Endothelial cell of umbilical vein (primary cell): ENCODE measurements at regions not wholly inside any gene's neighbourhood (a gene's known extent, or its start where the extent isn't known, plus 50 kb on each side); places are given as distances from the start of the nearest gene placed in this dataset.

Experiments
- BruUV-seq: library from RNA; stranded (reverse); fragments of 400-500 nt; replicated peaks from 2 replicates; lab custom pipeline; 2021; lab: Mats Ljungman, UMichigan
- CTCF ChIA-PET: fragments of 300-600, 350-600 bp; sonication (Branson Sonifier 250); formaldehyde crosslinking; loops from one replicate; lab custom pipeline; 2021; ENCODE audit warnings: antibody characterized with exemption, inconsistent platforms; lab: Charles Lee
- POLR2A ChIA-PET: fragments of 300-600, 350-600 bp; sonication (Branson Sonifier 250); formaldehyde crosslinking; loops from one replicate; lab custom pipeline; 2021; ENCODE audit warnings: antibody characterized with exemption, inconsistent platforms; lab: Charles Lee
- DNase-seq: peaks from one replicate; pipeline ENCODE4 v3.0.0-alpha.2; 2011; ENCODE audit warnings: low read depth, low spot score
- FAIRE-seq: peaks from 2 replicates; lab custom pipeline; 2011; peaks lifted over from hg19 to GRCh38; lab: Jason Lieb, UNC
- H2AFZ ChIP-seq: 2 replicates; pipeline ENCODE4 v1.6.0; 2012; ENCODE audit warnings: low read depth, low read length, control low read depth, inconsistent platforms
- H3K27ac ChIP-seq: 2 replicates; pipeline ENCODE4 v1.5.1; 2011; ENCODE audit warnings: low read depth, mild to moderate bottlenecking, control low read depth, low read length, moderate library complexity; ENCODE audit not compliant: insufficient read depth
- H3K27me3 ChIP-seq, 2 experiments: 2 replicates each; pipeline versions ENCODE4 v1.6.0 to v1.6.1; 2011; ENCODE audit warnings: low read length in 2 of 2, mixed read lengths in 1 of 2; ENCODE audit not compliant: control insufficient read depth in 2 of 2, insufficient read depth in 2 of 2
- H3K36me3 ChIP-seq, 2 experiments: 2 replicates in 1 of 2; 3 replicates in 1 of 2; pipeline ENCODE4 v1.5.1; 2011; ENCODE audit warnings: low read length in 2 of 2, mild to moderate bottlenecking in 1 of 2, moderate library complexity in 1 of 2; ENCODE audit not compliant: control insufficient read depth in 2 of 2, insufficient read depth in 2 of 2; ENCODE audit errors: extremely low read depth in 1 of 2
- H3K4me1 ChIP-seq: 3 replicates; pipeline ENCODE4 v1.5.1; 2011; ENCODE audit warnings: mild to moderate bottlenecking, low read length; ENCODE audit not compliant: control insufficient read depth, insufficient read depth; ENCODE audit errors: extremely low read depth
- H3K4me2 ChIP-seq: 2 replicates; pipeline ENCODE4 v1.6.1; 2011; ENCODE audit warnings: low read length, control low read depth, mixed read lengths; ENCODE audit not compliant: insufficient read depth
- H3K4me3 ChIP-seq, 3 experiments: fragments of 200-600 bp in 1 of 3; sonication (generic), shearing (Covaris generic) in 1 of 3; replicated peaks in 1 of 3; 2 replicates each; pipeline ENCODE4 v1.5.1; 2011 to 2016; ENCODE audit warnings: control low read depth in 3 of 3, low read length in 3 of 3, mild to moderate bottlenecking in 2 of 3, inconsistent platforms in 1 of 3, low read depth in 1 of 3, moderate library complexity in 1 of 3; ENCODE audit not compliant: insufficient read depth in 1 of 3
- H3K79me2 ChIP-seq: 2 replicates; pipeline ENCODE4 v1.6.0; 2012; ENCODE audit warnings: low read length, inconsistent platforms; ENCODE audit not compliant: control insufficient read depth, insufficient read depth
- H3K9ac ChIP-seq: replicated peaks from 2 replicates; pipeline ENCODE3; 2011; ENCODE audit warnings: low read length, control low read depth; ENCODE audit not compliant: insufficient read depth; ENCODE audit errors: extremely low read depth
- H3K9me1 ChIP-seq: replicated peaks from 3 replicates; pipeline ENCODE4 v1.6.0; 2011; ENCODE audit warnings: mild to moderate bottlenecking, low read length; ENCODE audit not compliant: control insufficient read depth, insufficient read depth; ENCODE audit errors: extremely low read depth
- H3K9me3 ChIP-seq: replicated peaks from 2 replicates; pipeline ENCODE4 v1.5.1; 2012; ENCODE audit warnings: low read length, inconsistent platforms; ENCODE audit not compliant: control insufficient read depth, insufficient read depth
- H4K20me1 ChIP-seq: replicated peaks from 2 replicates; pipeline ENCODE3; 2011; ENCODE audit warnings: mild to moderate bottlenecking, low read length; ENCODE audit not compliant: control insufficient read depth, insufficient read depth; ENCODE audit errors: extremely low read depth
- EZH2 ChIP-seq: IDR thresholded peaks from 2 replicates; pipeline ENCODE4 v1.6.1; 2012; ENCODE audit warnings: borderline replicate concordance, low read depth, mild to moderate bottlenecking, moderate library complexity, low read length, inconsistent platforms; ENCODE audit not compliant: severe bottlenecking
- FOS ChIP-seq: IDR thresholded peaks from 2 replicates; pipeline ENCODE4 v1.6.1; 2011; ENCODE audit warnings: mild to moderate bottlenecking, low read length, moderate library complexity, borderline replicate concordance; ENCODE audit not compliant: insufficient read depth
- GATA2 ChIP-seq: IDR thresholded peaks from 2 replicates; pipeline ENCODE4 v1.7.0; 2011; ENCODE audit warnings: low read depth, mild to moderate bottlenecking, moderate library complexity, mixed read lengths, low read length; ENCODE audit not compliant: insufficient read length, insufficient read depth
- JUN ChIP-seq: IDR thresholded peaks from 2 replicates; pipeline ENCODE4 v1.6.1; 2011; ENCODE audit warnings: borderline replicate concordance, low read depth; ENCODE audit not compliant: insufficient read length, insufficient read depth
- MYC ChIP-seq: IDR thresholded peaks from one replicate; pipeline ENCODE4 v1.6.1; 2011; ENCODE audit warnings: mild to moderate bottlenecking, low read depth, low read length
- POLR2A ChIP-seq: IDR thresholded peaks from 2 replicates; pipeline ENCODE4 v1.6.1; 2012; ENCODE audit warnings: low read depth, mild to moderate bottlenecking, control low read depth, low read length
- POLR2AphosphoS5 ChIP-seq: IDR thresholded peaks from 2 replicates; pipeline ENCODE4 v1.6.1; 2012; ENCODE audit warnings: low read depth, mild to moderate bottlenecking, control low read depth, low read length, moderate library complexity; ENCODE audit not compliant: insufficient read depth
- dilution Hi-C: fragments of 300-500 bp; cut with MboI; formaldehyde crosslinking; loops from one replicate; pipeline ENCODE4 v1.15.0; 2019; ENCODE audit warnings: low sequenced_read_pairs; ENCODE audit not compliant: extremely low pct_ligation_motif_present
- intact Hi-C: fragments of 100-400 bp; cut with micrococcal nuclease; formaldehyde crosslinking; loops from one replicate; pipeline ENCODE4 v1.10.0; 2022
- TF ChIP-seq, protein P1 (sequence below): IDR thresholded peaks from 2 replicates; pipeline ENCODE4 v1.6.1; 2011; ENCODE audit not compliant: insufficient read depth, insufficient read length
- TF ChIP-seq, protein P2 (sequence below), 2 donors: IDR thresholded peaks; 1 replicate in 1 of 2; 2 replicates in 1 of 2; pipeline ENCODE4 v1.5.1; 2011; ENCODE audit warnings: low read length in 2 of 2, mild to moderate bottlenecking in 2 of 2, moderate library complexity in 2 of 2, control low read depth in 1 of 2, inconsistent platforms in 1 of 2, low read depth in 1 of 2; ENCODE audit not compliant: insufficient read depth in 1 of 2; ENCODE audit errors: extremely low read depth in 1 of 2

DNA sequence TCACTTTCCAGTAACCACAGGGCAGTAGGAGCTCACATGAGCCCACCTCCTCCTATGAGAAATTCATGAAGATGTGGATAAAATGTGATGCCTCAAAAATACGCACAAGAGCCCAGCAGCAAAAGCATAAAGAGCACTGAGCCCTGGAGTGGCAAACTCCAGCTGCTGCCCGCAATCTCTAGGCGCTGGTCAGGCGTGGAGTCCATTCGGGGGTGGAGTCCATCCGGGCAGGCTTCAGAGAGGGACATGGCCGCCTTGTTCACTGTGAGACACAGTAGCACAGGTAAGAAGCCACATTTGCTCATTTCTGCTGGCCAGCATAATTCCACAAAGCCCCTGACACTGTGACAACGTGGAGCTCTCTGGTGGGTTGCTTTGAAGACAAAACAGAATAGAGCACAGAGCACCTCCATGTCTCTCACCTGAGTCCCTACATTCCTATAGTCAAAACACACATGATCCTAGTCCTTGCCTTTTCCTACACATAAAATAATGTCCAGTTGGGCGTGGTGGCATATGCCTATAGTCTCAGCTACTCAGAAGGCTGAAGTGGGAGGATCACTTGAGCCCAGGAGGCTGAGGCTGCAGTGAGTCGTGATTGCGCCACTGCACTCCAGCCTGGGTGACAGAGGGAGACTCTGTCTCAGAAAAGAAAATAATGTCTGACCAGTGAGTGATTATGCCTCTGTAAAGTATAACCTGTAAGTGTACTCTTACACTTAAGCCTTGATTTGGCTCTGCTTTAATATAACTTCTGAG lies 365.2 kb downstream of the GADD45G start:
- TF ChIP-seq, protein P1, sequence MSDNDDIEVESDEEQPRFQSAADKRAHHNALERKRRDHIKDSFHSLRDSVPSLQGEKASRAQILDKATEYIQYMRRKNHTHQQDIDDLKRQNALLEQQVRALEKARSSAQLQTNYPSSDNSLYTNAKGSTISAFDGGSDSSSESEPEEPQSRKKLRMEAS, result no peak
- TF ChIP-seq POLR2A, result no peak
- TF ChIP-seq MYC, result no peak
- no peak for TF ChIP-seq EZH2
- TF ChIP-seq POLR2AphosphoS5, result no peak
- TF ChIP-seq GATA2, result no peak
- TF ChIP-seq, protein P2, sequence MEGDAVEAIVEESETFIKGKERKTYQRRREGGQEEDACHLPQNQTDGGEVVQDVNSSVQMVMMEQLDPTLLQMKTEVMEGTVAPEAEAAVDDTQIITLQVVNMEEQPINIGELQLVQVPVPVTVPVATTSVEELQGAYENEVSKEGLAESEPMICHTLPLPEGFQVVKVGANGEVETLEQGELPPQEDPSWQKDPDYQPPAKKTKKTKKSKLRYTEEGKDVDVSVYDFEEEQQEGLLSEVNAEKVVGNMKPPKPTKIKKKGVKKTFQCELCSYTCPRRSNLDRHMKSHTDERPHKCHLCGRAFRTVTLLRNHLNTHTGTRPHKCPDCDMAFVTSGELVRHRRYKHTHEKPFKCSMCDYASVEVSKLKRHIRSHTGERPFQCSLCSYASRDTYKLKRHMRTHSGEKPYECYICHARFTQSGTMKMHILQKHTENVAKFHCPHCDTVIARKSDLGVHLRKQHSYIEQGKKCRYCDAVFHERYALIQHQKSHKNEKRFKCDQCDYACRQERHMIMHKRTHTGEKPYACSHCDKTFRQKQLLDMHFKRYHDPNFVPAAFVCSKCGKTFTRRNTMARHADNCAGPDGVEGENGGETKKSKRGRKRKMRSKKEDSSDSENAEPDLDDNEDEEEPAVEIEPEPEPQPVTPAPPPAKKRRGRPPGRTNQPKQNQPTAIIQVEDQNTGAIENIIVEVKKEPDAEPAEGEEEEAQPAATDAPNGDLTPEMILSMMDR (IDR thresholded peaks at IDR 0.05; ENCODE audit: extremely low read depth in 1 of 2, insufficient read depth in 1 of 2, low read depth in 1 of 2, low read length in 2 of 2), result no peak
- no peak for TF ChIP-seq JUN
- TF ChIP-seq FOS, result no peak
- intact Hi-C loops, result loop anchor here (10.0 kb wide), 1 partner anchor 135 kb away; no protein-coding TSS in a partner anchor
- Histone ChIP-seq H3K36me3 (no peaks in the 10 kb centered on the region), H3K4me3 (no peak overlapping the region), H3K9ac (no peak overlapping the region), H3K27me3 (no peaks in the 10 kb centered on the region), H3K4me1 (no peaks in the 10 kb centered on the region), H3K79me2 (no peaks in the 10 kb centered on the region), H2AFZ (no peak overlapping the region), H3K9me1 (no peaks in the 10 kb centered on the region), H3K4me2 (no peak overlapping the region), H3K27ac (no peak overlapping the region), H4K20me1 (no peaks in the 10 kb centered on the region), H3K9me3 (no peaks in the 10 kb centered on the region)
- dilution Hi-C loops, result no loop called here
- CTCF ChIA-PET, result interaction anchor here (1.6 kb wide), 1 partner anchor 20 kb away, joined by 3 read pairs; no protein-coding TSS in a partner anchor
- DNase-seq (no peak), FAIRE-seq (no peak)
- POLR2A ChIA-PET, result no interaction called here
- no TSS peak for BruUV-seq
